ENCODE measurements at regions not wholly inside any gene's neighbourhood (a gene's known extent, or its start where the extent isn't known, plus 50 kb on each side); places are given as distances from the start of the nearest gene placed in this dataset.
"Not testable (repeated sequence)": the region's sequence is repeated elsewhere in the genome, so short reads cannot be mapped to it uniquely, and the experiment has no call there.

DNA sequence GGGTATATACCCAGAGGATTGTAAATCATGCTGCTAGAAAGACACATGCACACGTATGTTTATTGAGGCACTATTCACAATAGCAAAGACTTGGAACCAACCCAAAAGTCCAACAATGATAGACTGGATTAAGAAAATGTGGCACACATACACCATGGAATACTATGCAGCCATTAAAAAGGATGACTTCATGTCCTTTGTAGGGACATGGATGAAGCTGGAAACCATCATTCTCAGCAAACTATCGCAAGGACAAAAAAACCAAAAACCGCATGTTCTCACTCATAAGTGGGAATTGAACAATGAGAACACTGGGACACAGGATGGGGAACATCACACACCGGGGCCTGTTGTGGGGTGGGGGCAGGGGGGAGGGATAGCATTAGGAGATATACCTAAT, 608.6 kb downstream of the RFPL4B start:
- TF ChIP-seq, protein P1, sequence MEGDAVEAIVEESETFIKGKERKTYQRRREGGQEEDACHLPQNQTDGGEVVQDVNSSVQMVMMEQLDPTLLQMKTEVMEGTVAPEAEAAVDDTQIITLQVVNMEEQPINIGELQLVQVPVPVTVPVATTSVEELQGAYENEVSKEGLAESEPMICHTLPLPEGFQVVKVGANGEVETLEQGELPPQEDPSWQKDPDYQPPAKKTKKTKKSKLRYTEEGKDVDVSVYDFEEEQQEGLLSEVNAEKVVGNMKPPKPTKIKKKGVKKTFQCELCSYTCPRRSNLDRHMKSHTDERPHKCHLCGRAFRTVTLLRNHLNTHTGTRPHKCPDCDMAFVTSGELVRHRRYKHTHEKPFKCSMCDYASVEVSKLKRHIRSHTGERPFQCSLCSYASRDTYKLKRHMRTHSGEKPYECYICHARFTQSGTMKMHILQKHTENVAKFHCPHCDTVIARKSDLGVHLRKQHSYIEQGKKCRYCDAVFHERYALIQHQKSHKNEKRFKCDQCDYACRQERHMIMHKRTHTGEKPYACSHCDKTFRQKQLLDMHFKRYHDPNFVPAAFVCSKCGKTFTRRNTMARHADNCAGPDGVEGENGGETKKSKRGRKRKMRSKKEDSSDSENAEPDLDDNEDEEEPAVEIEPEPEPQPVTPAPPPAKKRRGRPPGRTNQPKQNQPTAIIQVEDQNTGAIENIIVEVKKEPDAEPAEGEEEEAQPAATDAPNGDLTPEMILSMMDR (IDR thresholded peaks at IDR 0.05) = not testable (repeated sequence)
- not testable (repeated sequence) for TF ChIP-seq POLR2A (IDR thresholded peaks at IDR 0.05)
